MCF 10A (cell line): ENCODE measurements at regions not wholly inside any gene's neighbourhood (a gene's known extent, or its start where the extent isn't known, plus 50 kb on each side); places are given as distances from the start of the nearest gene placed in this dataset.

Experiments
- BruUV-seq: library from RNA; stranded (reverse); fragments of 400-500 nt; replicated peaks from 2 replicates; lab custom pipeline; 2021; lab: Mats Ljungman, UMichigan
- CTCF ChIA-PET: fragments of 300-600 bp; sonication (Branson Sonifier 250); formaldehyde crosslinking; extraction: SDS; loops from one replicate; lab custom pipeline; 2021; ENCODE audit warnings: antibody characterized with exemption, inconsistent platforms; lab: Yijun Ruan, JAX
- POLR2A ChIA-PET: fragments of 300-600, 350-650 bp; sonication (Branson Sonifier 250); formaldehyde crosslinking; extraction: SDS; loops from one replicate; lab custom pipeline; 2020; ENCODE audit warnings: antibody characterized with exemption, inconsistent platforms; lab: Yijun Ruan, JAX
- DNase-seq: peaks from one replicate; pipeline ENCODE4 v3.0.0-alpha.2; 2018; ENCODE audit not compliant: unreplicated experiment
- H3K27ac Mint-ChIP-seq: one replicate; pipeline ENCODE4 v1.8.0; 2022; ENCODE audit warnings: mild to moderate bottlenecking, low read depth, mixed read lengths; ENCODE audit not compliant: unreplicated experiment
- H3K27me3 Mint-ChIP-seq: one replicate; pipeline ENCODE4 v1.8.0; 2022; ENCODE audit warnings: mixed read lengths; ENCODE audit not compliant: insufficient read depth, unreplicated experiment
- H3K36me3 Mint-ChIP-seq: one replicate; pipeline ENCODE4 v1.8.0; 2022; ENCODE audit warnings: mild to moderate bottlenecking, moderate library complexity, mixed read lengths; ENCODE audit not compliant: insufficient read depth, unreplicated experiment
- H3K4me1 Mint-ChIP-seq: one replicate; pipeline ENCODE4 v1.8.0; 2022; ENCODE audit warnings: mixed read lengths; ENCODE audit not compliant: insufficient read depth, unreplicated experiment
- H3K4me3 Mint-ChIP-seq: one replicate; pipeline ENCODE4 v1.8.0; 2022; ENCODE audit warnings: mild to moderate bottlenecking, moderate library complexity, mixed read lengths; ENCODE audit not compliant: unreplicated experiment
- H3K9me3 Mint-ChIP-seq: one replicate; pipeline ENCODE4 v1.8.0; 2022; ENCODE audit warnings: mixed read lengths; ENCODE audit not compliant: unreplicated experiment
- CTCF ChIP-seq: fragments of 200-600 bp; IDR thresholded peaks from one replicate; pipeline ENCODE4 v1.8.0; 2022; ENCODE audit warnings: antibody characterized with exemption, mild to moderate bottlenecking; ENCODE audit not compliant: unreplicated experiment
- intact Hi-C: fragments of 100-400 bp; cut with micrococcal nuclease; formaldehyde crosslinking; loops from 2 replicates; pipeline ENCODE4 v1.14.1; 2022

DNA sequence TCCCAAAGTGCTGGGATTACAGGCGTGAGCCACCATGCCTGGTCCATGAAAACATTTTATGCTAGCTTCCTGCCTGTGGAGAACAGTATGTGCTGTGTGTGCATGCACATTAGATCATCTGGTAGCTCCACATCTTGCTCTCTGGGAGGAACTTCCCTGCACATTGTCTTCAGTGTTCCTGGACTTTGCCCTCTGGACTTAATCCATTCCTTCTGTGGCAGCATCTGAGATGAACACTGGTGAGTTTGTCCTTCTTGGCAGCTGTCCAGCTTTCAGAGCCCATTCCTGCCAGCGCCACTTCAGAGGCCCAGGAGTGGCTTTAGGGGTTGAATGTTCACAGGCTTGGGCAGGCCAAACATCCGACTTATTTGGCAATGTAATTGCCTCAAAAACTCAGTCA is 65.2 kb downstream of the POU3F3 start:
- TF ChIP-seq CTCF: no peak
- Mint-ChIP-seq H3K27me3 (no peaks in the 10 kb centered on the region), H3K9me3 (peaks cover 7% of the 10 kb centered on the region), H3K4me3 (no peak overlapping the region), H3K4me1 (peaks cover 6% of the 10 kb centered on the region), H3K27ac (no peak overlapping the region), H3K36me3 (no peaks in the 10 kb centered on the region)
- ChIA-PET CTCF (interaction anchor here (0.7 to 1.4 kb wide), 2 partner anchors 46 to 959 kb away, joined by 3 read pairs; no protein-coding TSS in a partner anchor), POLR2A (interaction anchor here (0.6 to 1.4 kb wide), 2 partner anchors 22 to 153 kb away, joined by 3 to 4 read pairs; no protein-coding TSS in a partner anchor)
- peak; percentile 66 for DNase-seq
- BruUV-seq: no TSS peak
- intact Hi-C loops: no loop called here

- no peak for TF ChIP-seq CTCF
- ChIA-PET POLR2A (no interaction called here), CTCF (interaction anchor here (0.7 to 1.6 kb wide), 3 partner anchors 20 to 189 kb away, joined by 4 to 5 read pairs (median 4); no protein-coding TSS in a partner anchor)
- no peaks in the 10 kb centered on the region for H3K27me3 Mint-ChIP-seq
- no TSS peak for BruUV-seq
- H3K27ac Mint-ChIP-seq: no peak overlapping the region
- no peak overlapping the region for H3K4me3 Mint-ChIP-seq
- H3K36me3 Mint-ChIP-seq: no peaks in the 10 kb centered on the region
- peaks cover 15% of the 10 kb centered on the region for H3K9me3 Mint-ChIP-seq
- intact Hi-C loops: no loop called here
- DNase-seq: peak; percentile 3
- peaks cover 11% of the 10 kb centered on the region for H3K4me1 Mint-ChIP-seq
Observed at GRCh38 chr2:104923665-104924064, 69.8 kb downstream of the POU3F3 start.

DNA sequence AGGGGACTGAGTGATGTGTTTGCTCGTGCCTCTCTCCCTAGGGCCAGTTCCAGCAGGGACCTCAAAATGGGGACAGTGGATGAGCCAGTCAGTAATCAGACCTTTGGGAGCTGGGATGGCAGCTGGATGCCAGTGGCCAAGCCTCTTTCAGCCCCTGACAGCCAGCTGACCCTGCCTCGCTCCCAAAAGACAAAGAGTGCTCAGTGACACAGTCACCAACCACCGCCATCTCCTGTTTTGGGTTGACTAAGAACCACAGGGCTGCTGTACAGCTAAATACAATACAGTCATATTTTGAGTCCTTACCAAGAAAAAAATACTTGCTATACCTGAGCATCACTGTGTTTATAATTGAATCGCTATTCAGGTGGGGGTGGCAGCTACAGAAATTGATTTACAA is 75.7 kb downstream of the POU3F3 start:
- H3K9me3 Mint-ChIP-seq: peaks cover 8% of the 10 kb centered on the region
- no peak overlapping the region for H3K27ac Mint-ChIP-seq
- no peak overlapping the region for H3K4me3 Mint-ChIP-seq
- peaks cover 5% of the 10 kb centered on the region for H3K4me1 Mint-ChIP-seq
- ChIA-PET POLR2A (interaction anchor here (0.7 kb wide), 1 partner anchor 18 kb away, joined by 3 read pairs; no protein-coding TSS in a partner anchor), CTCF (interaction anchor here (1.6 kb wide), 1 partner anchor 14 kb away, joined by 3 read pairs; no protein-coding TSS in a partner anchor)
- peaks cover 5% of the 10 kb centered on the region for H3K36me3 Mint-ChIP-seq
- no peak for TF ChIP-seq CTCF
- no peaks in the 10 kb centered on the region for H3K27me3 Mint-ChIP-seq
- intact Hi-C loops: no loop called here
- DNase-seq: no peak
- BruUV-seq: no TSS peak

DNA sequence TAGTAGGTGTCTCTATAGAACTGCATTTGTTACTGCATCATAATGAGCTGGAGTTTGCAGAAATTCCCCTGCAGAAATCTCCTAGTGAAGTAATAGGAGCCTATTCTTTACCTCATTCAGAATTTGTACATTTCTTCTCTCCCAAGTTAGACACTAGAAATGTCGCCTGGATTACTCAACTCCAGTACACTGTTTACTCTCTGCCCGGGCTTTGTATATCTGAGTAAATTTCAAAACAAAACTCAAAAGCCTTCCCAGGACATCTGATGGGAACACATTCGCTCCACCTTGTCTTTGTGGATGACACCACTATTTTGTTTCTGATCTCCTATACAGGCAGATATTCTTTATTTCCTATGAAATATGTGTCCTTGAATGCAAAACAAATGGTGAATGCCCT is 76.8 kb downstream of the POU3F3 start:
- Mint-ChIP-seq H3K4me1 (peaks cover 4% of the 10 kb centered on the region), H3K9me3 (no peaks in the 10 kb centered on the region), H3K36me3 (peaks cover 5% of the 10 kb centered on the region), H3K27me3 (no peaks in the 10 kb centered on the region), H3K27ac (no peak overlapping the region), H3K4me3 (no peak overlapping the region)
- peak; percentile 14 for DNase-seq
- BruUV-seq: no TSS peak
- CTCF ChIA-PET: no interaction called here
- no peak for TF ChIP-seq CTCF
- intact Hi-C loops: no loop called here
- POLR2A ChIA-PET: no interaction called here
